Natural killer cell (primary cell): ENCODE measurements at regions not wholly inside any gene's neighbourhood (a gene's known extent, or its start where the extent isn't known, plus 50 kb on each side); places are given as distances from the start of the nearest gene placed in this dataset.
"Not testable (repeated sequence)": the region's sequence is repeated elsewhere in the genome, so short reads cannot be mapped to it uniquely, and the experiment has no call there.

Experiments used
- ATAC-seq, 3 donors: fragments of 150-1000 bp in 2 of 3; fragments of 200-7000 bp in 1 of 3; cut with Tn5 transposase; 1 replicate in 1 of 3; 2 replicates in 2 of 3; pipeline ENCODE4 v1.10.0; 2021; ENCODE audit warnings: mild to moderate bottlenecking in 2 of 3, moderate library complexity in 2 of 3
- DNase-seq, 2 donors: peaks; one replicate each; pipeline versions ENCODE4 v3.0.0 to v3.0.0-alpha.2; 2013 to 2021; ENCODE audit warnings: mixed read lengths in 1 of 2
- H3K27ac ChIP-seq: one replicate; pipeline ENCODE4 v1.5.1; 2013; ENCODE audit warnings: mild to moderate bottlenecking, low read length
- H3K27me3 ChIP-seq: one replicate; pipeline ENCODE4 v1.6.1; 2013; ENCODE audit warnings: low read length; ENCODE audit not compliant: control insufficient read depth, insufficient read depth
- H3K36me3 ChIP-seq: one replicate; pipeline ENCODE4 v1.6.1; 2013; ENCODE audit warnings: low read length; ENCODE audit not compliant: control insufficient read depth, insufficient read depth
- H3K4me1 ChIP-seq: one replicate; pipeline ENCODE4 v1.6.1; 2013; ENCODE audit warnings: low read length; ENCODE audit not compliant: control insufficient read depth, insufficient read depth
- H3K4me3 ChIP-seq: one replicate; pipeline ENCODE4 v1.5.1; 2013; ENCODE audit warnings: low read length
- H3K9me3 ChIP-seq: one replicate; pipeline ENCODE4 v1.6.1; 2013; ENCODE audit warnings: low read length; ENCODE audit not compliant: control insufficient read depth, insufficient read depth
- H3K27ac Mint-ChIP-seq, 2 donors: one replicate each; pipeline ENCODE4 v1.8.0; 2022; ENCODE audit warnings: mild to moderate bottlenecking in 2 of 2, mixed read lengths in 2 of 2, moderate library complexity in 1 of 2
- H3K27me3 Mint-ChIP-seq, 2 donors: one replicate each; pipeline ENCODE4 v1.8.0; 2022; ENCODE audit warnings: low read depth in 2 of 2, mixed read lengths in 2 of 2
- H3K36me3 Mint-ChIP-seq: one replicate; pipeline ENCODE4 v1.8.0; 2022; ENCODE audit warnings: mixed read lengths
- H3K4me1 Mint-ChIP-seq, 2 donors: one replicate each; pipeline ENCODE4 v1.8.0; 2022; ENCODE audit warnings: mixed read lengths in 2 of 2
- H3K4me3 Mint-ChIP-seq: one replicate; pipeline ENCODE4 v1.8.0; 2022; ENCODE audit warnings: mild to moderate bottlenecking, moderate library complexity, mixed read lengths
- H3K9me3 Mint-ChIP-seq, 2 donors: one replicate each; pipeline ENCODE4 v1.8.0; 2022; ENCODE audit warnings: mixed read lengths in 2 of 2
- WGBS: methylation state at CpG from one replicate; pipeline ENCODE4 v1.1.7; 2013; ENCODE audit warnings: missing lambda C conversion rate; ENCODE audit not compliant: insufficient coverage; 5-methylcytosine and 5-hydroxymethylcytosine counted together
- intact Hi-C: fragments of 100-400 bp; cut with micrococcal nuclease; formaldehyde crosslinking; loops from one replicate; pipeline ENCODE4 v1.14.2; 2022
- TF ChIP-seq, protein P1 (sequence below): fragments of 200-600 bp; IDR thresholded peaks from one replicate; pipeline ENCODE4 v1.8.0; 2022; ENCODE audit warnings: antibody characterized with exemption

DNA sequence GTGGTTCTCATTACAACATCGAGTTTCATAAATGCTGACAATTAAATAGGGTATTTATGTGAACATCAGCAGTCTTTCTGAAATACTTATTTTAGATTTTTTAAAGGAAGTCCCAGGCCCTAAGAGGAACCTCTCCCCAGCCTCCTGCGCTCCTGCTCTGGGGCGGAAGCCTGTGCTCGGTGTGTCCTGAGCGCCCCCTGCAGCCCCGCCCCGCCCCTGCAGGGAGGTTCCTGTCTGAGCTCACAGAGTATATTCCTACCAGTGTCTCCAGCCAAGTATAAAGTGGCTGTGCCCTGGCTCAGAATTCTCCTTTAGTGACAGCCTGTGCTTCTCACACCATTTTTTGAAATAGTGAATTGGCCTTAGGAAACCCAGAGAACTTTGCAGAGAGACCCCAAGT, 567.9 kb downstream of the GOLGA6L6 start:
- H3K9me3 Mint-ChIP-seq, result peaks cover 7 to 16% of the 10 kb centered on the region in 2 donors
- WGBS, result 18% methylated on average over 7 of the region's 7 CpGs
- ATAC-seq, result no peak

DNA sequence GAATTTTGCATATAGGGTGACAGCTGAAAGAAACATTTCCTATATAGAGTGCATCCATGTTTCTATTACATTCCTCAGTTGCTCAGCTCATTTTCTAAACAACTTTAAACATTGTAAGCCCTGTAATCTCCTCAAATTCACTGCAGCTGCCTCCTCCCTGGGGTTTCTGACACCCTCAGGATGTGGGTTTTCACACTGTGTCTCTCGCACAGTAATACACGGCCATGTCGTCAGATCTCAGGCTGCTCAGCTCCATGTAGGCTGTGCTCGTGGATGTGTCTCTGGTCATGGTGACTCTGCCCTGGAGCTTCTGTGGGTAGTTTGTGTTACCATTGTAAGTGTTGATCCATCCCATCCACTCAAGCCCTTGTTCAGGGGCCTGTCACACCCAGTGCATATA, 569.0 kb downstream of the GOLGA6L6 start:
- DNase-seq (peak in 1 of 2 donors; percentile 7), ATAC-seq (peak in 1 of 3 donors; percentile 42)
- H3K36me3 Mint-ChIP-seq, H3K27ac Mint-ChIP-seq, H3K4me1 Mint-ChIP-seq, H3K4me3 Mint-ChIP-seq, H3K4me1 ChIP-seq, H3K27ac ChIP-seq, H3K9me3 Mint-ChIP-seq, H3K9me3 ChIP-seq, H3K27me3 Mint-ChIP-seq, H3K27me3 ChIP-seq, intact Hi-C loops, H3K36me3 ChIP-seq, H3K4me3 ChIP-seq: not testable (repeated sequence)
- 20% methylated on average over 4 of the region's 4 CpGs for WGBS

More for the DNA sequence above, 567.9 kb downstream of the GOLGA6L6 start:
- H3K27me3 ChIP-seq, result no peaks in the 10 kb centered on the region
- no peak overlapping the region for H3K27ac ChIP-seq
- Mint-ChIP-seq H3K4me1 (no peaks in the 10 kb centered on the region), H3K36me3 (no peaks in the 10 kb centered on the region), H3K27me3 (no peaks in the 10 kb centered on the region), H3K4me3 (no peak overlapping the region), H3K27ac (no peak overlapping the region)
- TF ChIP-seq, protein P1, sequence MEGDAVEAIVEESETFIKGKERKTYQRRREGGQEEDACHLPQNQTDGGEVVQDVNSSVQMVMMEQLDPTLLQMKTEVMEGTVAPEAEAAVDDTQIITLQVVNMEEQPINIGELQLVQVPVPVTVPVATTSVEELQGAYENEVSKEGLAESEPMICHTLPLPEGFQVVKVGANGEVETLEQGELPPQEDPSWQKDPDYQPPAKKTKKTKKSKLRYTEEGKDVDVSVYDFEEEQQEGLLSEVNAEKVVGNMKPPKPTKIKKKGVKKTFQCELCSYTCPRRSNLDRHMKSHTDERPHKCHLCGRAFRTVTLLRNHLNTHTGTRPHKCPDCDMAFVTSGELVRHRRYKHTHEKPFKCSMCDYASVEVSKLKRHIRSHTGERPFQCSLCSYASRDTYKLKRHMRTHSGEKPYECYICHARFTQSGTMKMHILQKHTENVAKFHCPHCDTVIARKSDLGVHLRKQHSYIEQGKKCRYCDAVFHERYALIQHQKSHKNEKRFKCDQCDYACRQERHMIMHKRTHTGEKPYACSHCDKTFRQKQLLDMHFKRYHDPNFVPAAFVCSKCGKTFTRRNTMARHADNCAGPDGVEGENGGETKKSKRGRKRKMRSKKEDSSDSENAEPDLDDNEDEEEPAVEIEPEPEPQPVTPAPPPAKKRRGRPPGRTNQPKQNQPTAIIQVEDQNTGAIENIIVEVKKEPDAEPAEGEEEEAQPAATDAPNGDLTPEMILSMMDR, result no peak
- H3K4me1 ChIP-seq, result peaks cover 4% of the 10 kb centered on the region
- intact Hi-C loops, result no loop called here
- H3K9me3 ChIP-seq, result no peaks in the 10 kb centered on the region
- no peak overlapping the region for H3K4me3 ChIP-seq
- H3K36me3 ChIP-seq, result no peaks in the 10 kb centered on the region
- no peak for DNase-seq

DNA sequence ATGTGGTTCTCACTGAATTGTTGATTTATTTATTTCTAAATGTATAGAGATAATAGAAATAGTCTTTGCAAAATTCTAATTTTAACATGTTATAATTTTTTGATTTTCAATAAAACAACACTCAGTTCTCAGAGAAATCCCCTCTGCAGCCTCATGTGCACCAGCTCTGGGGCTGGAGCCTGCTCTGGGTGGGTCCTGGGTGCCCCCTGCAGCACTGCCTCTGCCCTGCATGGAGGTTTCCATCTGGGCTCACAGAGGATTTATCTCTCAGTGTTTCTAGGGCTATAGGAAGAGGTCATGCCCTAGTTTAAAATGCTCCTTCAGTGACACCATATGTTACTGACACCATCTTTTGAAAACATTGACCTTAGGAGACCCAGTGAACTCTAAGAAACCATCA, 576.0 kb downstream of the GOLGA6L6 start:
- H3K27me3 Mint-ChIP-seq, H3K27ac Mint-ChIP-seq, DNase-seq, ATAC-seq, H3K27ac ChIP-seq, H3K9me3 ChIP-seq, H3K4me3 Mint-ChIP-seq, H3K4me1 Mint-ChIP-seq, H3K4me1 ChIP-seq, H3K27me3 ChIP-seq, H3K4me3 ChIP-seq, H3K36me3 Mint-ChIP-seq, intact Hi-C loops, H3K36me3 ChIP-seq: not testable (repeated sequence)
- H3K9me3 Mint-ChIP-seq, result peaks cover 9 to 13% of the 10 kb centered on the region in 2 donors

DNA sequence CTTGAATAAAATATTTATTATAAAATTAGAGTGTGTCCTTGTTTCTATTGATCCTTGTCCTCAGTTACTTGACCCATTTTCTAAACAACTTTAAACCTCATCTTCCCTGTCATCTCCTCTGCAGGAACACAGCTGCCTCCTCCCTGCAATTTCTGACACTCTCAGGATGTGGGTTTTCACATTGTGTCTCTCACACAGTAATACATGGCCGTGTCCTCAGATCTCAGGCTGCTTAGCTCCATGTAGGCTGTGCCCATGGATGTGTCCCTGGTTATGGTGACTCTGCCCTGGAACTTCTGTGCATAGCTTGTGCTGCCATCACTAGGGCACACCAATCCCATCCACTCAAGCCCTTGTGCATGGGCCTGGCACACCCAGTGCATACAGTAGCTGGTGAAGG, 577.1 kb downstream of the GOLGA6L6 start:
- intact Hi-C loops, H3K4me1 ChIP-seq, H3K27ac Mint-ChIP-seq, H3K36me3 ChIP-seq, H3K4me3 ChIP-seq, H3K27me3 ChIP-seq, DNase-seq, H3K4me3 Mint-ChIP-seq, H3K27ac ChIP-seq, H3K4me1 Mint-ChIP-seq, H3K36me3 Mint-ChIP-seq, H3K9me3 ChIP-seq, H3K27me3 Mint-ChIP-seq, ATAC-seq: not testable (repeated sequence)
- 35% methylated on average over 1 of the region's 1 CpG for WGBS
- peaks cover 17% of the 10 kb centered on the region in 2 donors for H3K9me3 Mint-ChIP-seq

DNA sequence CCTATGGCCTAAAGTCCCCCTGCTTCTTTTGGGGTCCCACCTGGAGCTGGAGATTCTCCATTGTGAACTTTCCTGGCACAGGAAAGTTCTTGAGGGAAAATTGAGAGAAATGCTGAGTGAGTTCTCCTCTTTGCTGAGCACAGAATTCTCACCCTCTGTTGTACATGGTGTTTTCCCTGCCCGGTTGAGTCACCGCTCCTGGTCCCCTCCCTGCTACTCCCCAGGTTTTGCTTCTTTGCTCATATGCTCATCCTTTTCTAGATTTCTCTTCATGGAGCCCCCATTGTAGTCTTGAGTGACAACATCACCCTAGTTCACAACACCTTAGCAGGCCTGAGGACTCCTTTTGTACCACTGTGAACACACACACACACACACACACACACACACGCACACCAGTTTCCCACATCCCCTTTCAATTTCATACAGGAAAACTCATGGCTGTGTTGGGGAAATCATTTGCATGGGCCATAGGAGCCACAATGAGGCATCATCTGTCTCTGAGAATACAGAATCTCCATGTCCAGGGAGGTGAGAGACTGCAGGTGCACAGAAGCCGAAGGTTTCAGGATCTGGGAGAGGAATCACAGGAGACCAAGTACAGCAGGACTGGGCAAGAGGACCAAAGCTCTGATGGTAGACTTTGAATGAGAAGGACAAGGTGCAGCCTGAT, 585.3 kb downstream of the GOLGA6L6 start:
- no peak for DNase-seq
- ATAC-seq, result no peak
- WGBS, result 74% methylated on average over 4 of the region's 4 CpGs

More for the DNA sequence above, 585.3 kb downstream of the GOLGA6L6 start:
- Mint-ChIP-seq H3K4me1 (no peaks in the 10 kb centered on the region), H3K27ac (no peak overlapping the region), H3K9me3 (peaks cover 13 to 22% of the 10 kb centered on the region in 2 donors), H3K36me3 (peaks cover 3% of the 10 kb centered on the region), H3K4me3 (no peak overlapping the region), H3K27me3 (no peaks in the 10 kb centered on the region)
- intact Hi-C loops, result no loop called here
- Histone ChIP-seq H3K36me3 (no peaks in the 10 kb centered on the region), H3K4me3 (no peak overlapping the region), H3K4me1 (no peaks in the 10 kb centered on the region), H3K27me3 (no peaks in the 10 kb centered on the region), H3K9me3 (no peaks in the 10 kb centered on the region), H3K27ac (no peak overlapping the region)
- TF ChIP-seq, protein P1, result no peak
